ENCODE measurements at regions not wholly inside any gene's neighbourhood (a gene's known extent, or its start where the extent isn't known, plus 50 kb on each side); places are given as distances from the start of the nearest gene placed in this dataset.
A peak's percentile ranks its signal among the peaks of the same experiment; 100 is the strongest.

DNA sequence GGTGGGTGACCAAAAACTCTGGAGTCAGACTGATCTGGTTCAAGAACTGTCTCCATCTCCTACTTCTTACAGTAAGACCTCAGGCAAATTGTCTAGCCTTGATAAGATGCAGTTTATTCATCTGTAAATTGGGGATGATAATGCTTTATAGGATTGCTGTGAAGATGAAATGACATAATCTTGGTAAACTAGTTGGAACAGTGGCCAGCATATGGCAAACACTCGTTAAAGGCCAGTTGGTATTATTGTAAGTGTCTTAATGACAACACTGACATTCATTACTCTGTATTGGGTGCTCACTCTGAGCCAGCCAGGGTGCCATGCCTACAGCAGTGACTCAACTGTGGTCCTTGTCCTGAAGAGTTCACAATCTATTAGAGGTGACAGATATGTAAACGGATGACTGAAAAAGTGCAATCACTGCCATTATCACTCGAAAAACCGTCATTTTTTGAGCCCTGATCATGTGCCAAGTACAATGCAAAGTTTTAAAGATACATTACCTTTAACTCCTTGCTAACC is 84.9 kb upstream of the HSPA9 start:
- DNase-seq (ENCODE audit: low read depth): peak; percentile 95
- H3K4me3 ChIP-seq (ENCODE audit: low read depth, low read length): no peak overlapping the region

GRCh38 chr5:138659561-138659960 is 84.4 kb upstream of the HSPA9 start:
- H3K4me3 ChIP-seq (ENCODE audit: low read depth, low read length): no peak overlapping the region
- no peak for DNase-seq (ENCODE audit: low read depth)
- TF ChIP-seq, protein P1, sequence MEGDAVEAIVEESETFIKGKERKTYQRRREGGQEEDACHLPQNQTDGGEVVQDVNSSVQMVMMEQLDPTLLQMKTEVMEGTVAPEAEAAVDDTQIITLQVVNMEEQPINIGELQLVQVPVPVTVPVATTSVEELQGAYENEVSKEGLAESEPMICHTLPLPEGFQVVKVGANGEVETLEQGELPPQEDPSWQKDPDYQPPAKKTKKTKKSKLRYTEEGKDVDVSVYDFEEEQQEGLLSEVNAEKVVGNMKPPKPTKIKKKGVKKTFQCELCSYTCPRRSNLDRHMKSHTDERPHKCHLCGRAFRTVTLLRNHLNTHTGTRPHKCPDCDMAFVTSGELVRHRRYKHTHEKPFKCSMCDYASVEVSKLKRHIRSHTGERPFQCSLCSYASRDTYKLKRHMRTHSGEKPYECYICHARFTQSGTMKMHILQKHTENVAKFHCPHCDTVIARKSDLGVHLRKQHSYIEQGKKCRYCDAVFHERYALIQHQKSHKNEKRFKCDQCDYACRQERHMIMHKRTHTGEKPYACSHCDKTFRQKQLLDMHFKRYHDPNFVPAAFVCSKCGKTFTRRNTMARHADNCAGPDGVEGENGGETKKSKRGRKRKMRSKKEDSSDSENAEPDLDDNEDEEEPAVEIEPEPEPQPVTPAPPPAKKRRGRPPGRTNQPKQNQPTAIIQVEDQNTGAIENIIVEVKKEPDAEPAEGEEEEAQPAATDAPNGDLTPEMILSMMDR (IDR thresholded peaks at IDR 0.05; ENCODE audit: control insufficient read depth, extremely low read depth, insufficient read depth): no peak

More for the DNA sequence above, 84.9 kb upstream of the HSPA9 start:
- TF ChIP-seq, protein P1 (IDR thresholded peaks at IDR 0.05; ENCODE audit: control insufficient read depth, extremely low read depth, insufficient read depth): no peak

GRCh38 chr5:138659121-138659520 is 83.9 kb upstream of the HSPA9 start:
- no peak for DNase-seq (ENCODE audit: low read depth)

GRCh38 chr5:138658676-138659075 is 83.5 kb upstream of the HSPA9 start:
- TF ChIP-seq, protein P1 (IDR thresholded peaks at IDR 0.05; ENCODE audit: control insufficient read depth, extremely low read depth, insufficient read depth): no peak
- no peak for DNase-seq (ENCODE audit: low read depth)
- H3K4me3 ChIP-seq (ENCODE audit: low read depth, low read length): no peak overlapping the region

More at GRCh38 chr5:138659121-138659520, 83.9 kb upstream of the HSPA9 start:
- no peak overlapping the region for H3K4me3 ChIP-seq (ENCODE audit: low read depth, low read length)
- TF ChIP-seq, protein P1 (IDR thresholded peaks at IDR 0.05; ENCODE audit: control insufficient read depth, extremely low read depth, insufficient read depth): no peak

GRCh38 chr5:138657360-138657759 is 82.2 kb upstream of the HSPA9 start:
- no peak for DNase-seq (ENCODE audit: low read depth)
- TF ChIP-seq, protein P1 (IDR thresholded peaks at IDR 0.05; ENCODE audit: control insufficient read depth, extremely low read depth, insufficient read depth): no peak
- no peak overlapping the region for H3K4me3 ChIP-seq (ENCODE audit: low read depth, low read length)

DNA sequence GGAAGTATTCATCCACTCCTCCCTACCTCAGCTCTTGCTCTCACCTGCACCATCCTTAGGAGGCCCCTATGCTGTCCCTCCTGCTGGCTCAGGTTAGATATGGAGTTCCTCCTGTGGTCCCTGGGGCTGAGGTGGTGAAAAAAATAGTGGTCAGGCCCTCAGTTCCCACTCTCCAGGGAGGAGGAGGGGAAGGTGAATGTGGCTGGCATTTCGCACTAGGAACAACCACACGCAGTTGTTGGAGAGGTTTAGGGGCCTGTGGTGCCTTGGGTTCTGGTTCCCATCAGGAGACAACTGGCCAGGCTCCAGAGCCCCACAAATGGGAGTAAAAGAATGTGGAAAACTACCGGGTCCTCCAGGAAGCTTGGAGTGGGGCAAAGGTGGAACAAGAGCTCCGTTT is 81.7 kb upstream of the HSPA9 start:
- no peak for DNase-seq (ENCODE audit: low read depth)
- TF ChIP-seq, protein P1 (IDR thresholded peaks at IDR 0.05; ENCODE audit: control insufficient read depth, extremely low read depth, insufficient read depth): no peak
- H3K4me3 ChIP-seq (ENCODE audit: low read depth, low read length): no peak overlapping the region

GRCh38 chr5:138655530-138656190 is 80.5 kb upstream of the HSPA9 start:
- H3K4me3 ChIP-seq (ENCODE audit: low read depth, low read length): no peak overlapping the region
- DNase-seq (ENCODE audit: low read depth): no peak
- TF ChIP-seq, protein P1 (IDR thresholded peaks at IDR 0.05; ENCODE audit: control insufficient read depth, extremely low read depth, insufficient read depth): no peak
